ENCODE measurements at regions not wholly inside any gene's neighbourhood (a gene's known extent, or its start where the extent isn't known, plus 50 kb on each side); places are given as distances from the start of the nearest gene placed in this dataset.

DNA sequence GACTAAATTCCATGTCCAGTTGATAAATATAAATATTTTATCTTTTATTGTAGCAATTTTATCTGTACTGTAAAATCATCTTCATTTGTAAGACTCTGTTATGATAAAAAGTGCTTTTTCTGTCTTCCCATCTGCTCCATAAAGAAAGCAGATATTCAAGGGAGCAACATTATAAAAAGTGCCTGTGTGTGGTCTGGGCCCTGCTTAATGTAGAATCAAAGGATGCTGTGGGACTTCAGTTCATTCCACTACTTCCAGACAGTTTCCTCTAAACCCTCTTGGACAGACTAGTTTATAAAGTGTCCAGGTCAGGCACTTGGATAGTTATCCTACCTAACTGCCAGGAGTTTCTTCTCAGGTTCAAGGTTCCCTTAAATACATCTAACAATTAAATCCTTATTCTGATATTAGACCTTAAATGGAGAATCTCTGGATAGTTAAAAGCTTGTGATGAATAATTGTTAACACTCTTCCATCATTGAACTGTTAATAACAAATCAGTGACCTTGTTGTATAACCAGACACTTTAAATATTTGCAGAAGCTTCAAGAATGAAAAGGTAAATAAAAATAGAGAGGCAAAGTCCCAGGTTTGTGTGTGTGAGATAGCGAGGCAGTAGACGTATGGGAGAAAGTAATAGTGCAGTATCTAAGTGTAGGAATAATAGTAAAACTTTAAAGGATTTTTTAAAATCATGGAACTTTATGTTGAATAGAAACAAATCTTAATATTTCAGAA, 237.5 kb upstream of the CTSO start:
- H3K4me1 ChIP-seq (ENCODE audit: insufficient read depth) = no peaks in the 10 kb centered on the region
- DNase-seq (ENCODE audit: low spot score) = no peak
- H3K79me2 ChIP-seq (replicated peaks; ENCODE audit: insufficient read depth) = no peaks in the 10 kb centered on the region
- no peaks in the 10 kb centered on the region for H4K20me1 ChIP-seq (replicated peaks; ENCODE audit: insufficient read depth)
- Mint-ChIP-seq H3K36me3 (ENCODE audit: low read depth) (no peaks in the 10 kb centered on the region), H3K9me3 (no peaks in the 10 kb centered on the region), H3K27ac (no peak overlapping the region), H3K4me3 (no peak overlapping the region), H3K4me1 (peaks cover 11% of the 10 kb centered on the region; the same call in 2 of the 3 replicates), H3K27me3 (ENCODE audit: insufficient read depth, low read depth, poor library complexity) (no peaks in the 10 kb centered on the region)
- no peaks in the 10 kb centered on the region for H3K9me2 ChIP-seq (ENCODE audit: insufficient read depth)
- H3K4me3 ChIP-seq = no peak overlapping the region
- no peak for TF ChIP-seq NANOG (IDR thresholded peaks at IDR 0.05; ENCODE audit: borderline replicate concordance)
- no peak for TF ChIP-seq ZNF462 (CRISPR knock-in tag; IDR thresholded peaks at IDR 0.05)
- no peak for TF ChIP-seq POLR2AphosphoS5 (IDR thresholded peaks at IDR 0.05; ENCODE audit: low read depth)
- no peak for TF ChIP-seq CREB1 (CRISPR knock-in tag; IDR thresholded peaks at IDR 0.05; ENCODE audit: low read depth)
- TF ChIP-seq JUNB (IDR thresholded peaks at IDR 0.05; ENCODE audit: unreplicated experiment) = no peak
- TF ChIP-seq STAT1 (IDR thresholded peaks at IDR 0.05; ENCODE audit: unreplicated experiment) = no peak
- no peak for TF ChIP-seq EZH2 (IDR thresholded peaks at IDR 0.05; ENCODE audit: low read depth, unreplicated experiment)
- no peak for TF ChIP-seq CTCF (conservative IDR thresholded peaks at IDR 0.05; ENCODE audit: low read depth in 2 of 2)
- no peaks in the 10 kb centered on the region for H3F3A ChIP-seq (replicated peaks; ENCODE audit: low read depth)
- H3K27me3 ChIP-seq (ENCODE audit: insufficient read depth) = no peaks in the 10 kb centered on the region
- H3K36me3 ChIP-seq (ENCODE audit: insufficient read depth) = no peaks in the 10 kb centered on the region
- no peak overlapping the region for H3K27ac ChIP-seq (ENCODE audit: low read depth)
- H2AFZ ChIP-seq = no peak overlapping the region
- no peak for ATAC-seq
- H3K4me2 ChIP-seq = no peak overlapping the region

All from GM23338 (cell line).